ENCODE measurements at regions not wholly inside any gene's neighbourhood (a gene's known extent, or its start where the extent isn't known, plus 50 kb on each side); places are given as distances from the start of the nearest gene placed in this dataset.

GRCh38 chr6:16939351-16939750 lies 162.5 kb upstream of the STMND1 start:
- Histone ChIP-seq H3K4me2 (ENCODE audit: low read length) (no peak overlapping the region), H4K20me1 (ENCODE audit: control insufficient read depth, insufficient read depth, low read depth, low read length) (no peaks in the 10 kb centered on the region), H3K9me2 (replicated peaks; ENCODE audit: control insufficient read depth, low read length) (no peaks in the 10 kb centered on the region), H3K27ac (ENCODE audit: low read depth, low read length) (no peak overlapping the region), H3F3A (ENCODE audit: control insufficient read depth, insufficient read depth) (no peaks in the 10 kb centered on the region), H3K27me3 (ENCODE audit: control insufficient read depth, low read length) (0 out of 2 replicates have a peak, but pooled peaks cover 4% of the 10 kb centered on the region), H3K9me3 (ENCODE audit: control insufficient read depth, insufficient read depth, low read length) (no peaks in the 10 kb centered on the region), H3K4me1 (ENCODE audit: control insufficient read depth, low read length) (no peaks in the 10 kb centered on the region), H3K4me3 (ENCODE audit: low read length) (no peak overlapping the region), H3K79me2 (ENCODE audit: control insufficient read depth, low read length) (no peaks in the 10 kb centered on the region), H3K36me3 (ENCODE audit: control insufficient read depth, low read length) (no peaks in the 10 kb centered on the region)
- TF ChIP-seq EZH2phosphoT487 (IDR thresholded peaks at IDR 0.05; ENCODE audit: borderline replicate concordance, low read length) (no peak), CTCF (IDR thresholded peaks at IDR 0.05; ENCODE audit: low read depth, low read length, poor library complexity, severe bottlenecking) (no peak)

DNA sequence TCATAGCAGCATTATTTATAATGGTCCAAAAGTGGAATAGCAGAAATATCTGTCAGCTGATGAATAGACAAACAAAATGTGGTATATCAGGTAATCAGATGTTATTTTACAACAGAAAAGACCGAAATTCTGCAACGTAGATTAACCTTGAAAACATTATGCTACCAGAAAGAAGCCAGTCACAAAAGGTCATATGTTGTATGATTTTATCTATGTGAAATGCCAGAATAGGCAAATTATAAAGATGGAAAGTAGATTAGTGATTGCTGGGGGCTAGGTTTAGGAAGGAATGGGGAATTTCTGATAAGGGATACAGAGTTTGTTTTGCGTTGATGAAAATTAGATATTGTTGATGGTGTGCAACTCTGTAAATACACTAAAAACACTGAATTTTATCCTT lies 165.0 kb upstream of the STMND1 start:
- Histone ChIP-seq H3F3A (ENCODE audit: control insufficient read depth, insufficient read depth) (no peaks in the 10 kb centered on the region), H3K4me3 (ENCODE audit: low read length) (no peak overlapping the region), H3K4me1 (ENCODE audit: control insufficient read depth, low read length) (no peaks in the 10 kb centered on the region), H3K27me3 (ENCODE audit: control insufficient read depth, low read length) (0 out of 2 replicates have a peak, but pooled peaks cover 6% of the 10 kb centered on the region), H3K79me2 (ENCODE audit: control insufficient read depth, low read length) (no peaks in the 10 kb centered on the region), H3K4me2 (ENCODE audit: low read length) (no peak overlapping the region), H3K27ac (ENCODE audit: low read depth, low read length) (no peak overlapping the region), H4K20me1 (ENCODE audit: control insufficient read depth, insufficient read depth, low read depth, low read length) (no peaks in the 10 kb centered on the region), H3K9me2 (replicated peaks; ENCODE audit: control insufficient read depth, low read length) (no peaks in the 10 kb centered on the region), H3K9me3 (ENCODE audit: control insufficient read depth, insufficient read depth, low read length) (no peaks in the 10 kb centered on the region), H3K36me3 (ENCODE audit: control insufficient read depth, low read length) (no peaks in the 10 kb centered on the region)
- TF ChIP-seq EZH2phosphoT487 (IDR thresholded peaks at IDR 0.05; ENCODE audit: borderline replicate concordance, low read length) (no peak), CTCF (IDR thresholded peaks at IDR 0.05; ENCODE audit: low read depth, low read length, poor library complexity, severe bottlenecking) (no peak)

DNA sequence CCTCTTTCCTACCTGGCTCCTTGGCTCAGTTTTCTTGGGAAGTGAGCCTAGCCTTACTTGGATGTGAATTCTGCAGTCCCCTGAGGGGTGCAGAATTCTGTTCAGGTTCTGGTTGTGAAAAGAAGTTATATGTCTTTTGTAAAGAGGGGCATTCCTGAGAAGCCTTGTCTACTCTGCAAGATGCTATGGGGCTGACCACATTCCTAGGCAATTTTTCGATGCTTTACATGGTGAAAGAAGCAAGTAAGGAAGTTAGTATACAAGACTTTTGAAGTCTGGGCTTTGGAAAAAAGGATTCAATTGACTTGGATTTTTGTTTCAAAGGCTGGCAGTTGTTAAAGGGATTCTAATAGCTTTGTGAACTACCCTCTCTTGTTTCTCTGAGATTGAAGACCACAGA lies 167.9 kb upstream of the STMND1 start:
- Histone ChIP-seq H3K27me3 (ENCODE audit: control insufficient read depth, low read length) (0 out of 2 replicates have a peak, but pooled peaks cover 2% of the 10 kb centered on the region), H3K4me3 (ENCODE audit: low read length) (no peak overlapping the region), H4K20me1 (ENCODE audit: control insufficient read depth, insufficient read depth, low read depth, low read length) (no peaks in the 10 kb centered on the region), H3K4me1 (ENCODE audit: control insufficient read depth, low read length) (no peaks in the 10 kb centered on the region), H3K36me3 (ENCODE audit: control insufficient read depth, low read length) (no peaks in the 10 kb centered on the region), H3K4me2 (ENCODE audit: low read length) (no peak overlapping the region), H3K79me2 (ENCODE audit: control insufficient read depth, low read length) (no peaks in the 10 kb centered on the region), H3F3A (ENCODE audit: control insufficient read depth, insufficient read depth) (no peaks in the 10 kb centered on the region), H3K9me3 (ENCODE audit: control insufficient read depth, insufficient read depth, low read length) (no peaks in the 10 kb centered on the region), H3K27ac (ENCODE audit: low read depth, low read length) (no peak overlapping the region), H3K9me2 (replicated peaks; ENCODE audit: control insufficient read depth, low read length) (no peaks in the 10 kb centered on the region)
- TF ChIP-seq CTCF (IDR thresholded peaks at IDR 0.05; ENCODE audit: low read depth, low read length, poor library complexity, severe bottlenecking), result no peak
- TF ChIP-seq EZH2phosphoT487 (IDR thresholded peaks at IDR 0.05; ENCODE audit: borderline replicate concordance, low read length), result no peak
